Endothelial cell of umbilical vein (primary cell): ENCODE measurements at regions not wholly inside any gene's neighbourhood (a gene's known extent, or its start where the extent isn't known, plus 50 kb on each side); places are given as distances from the start of the nearest gene placed in this dataset.

Experiments used
- CTCF ChIP-seq, 2 donors: IDR thresholded peaks; 1 replicate in 1 of 2; 2 replicates in 1 of 2; pipeline ENCODE4 v1.5.1; 2011; ENCODE audit warnings: low read length in 2 of 2, mild to moderate bottlenecking in 2 of 2, moderate library complexity in 2 of 2, control low read depth in 1 of 2, inconsistent platforms in 1 of 2, low read depth in 1 of 2; ENCODE audit not compliant: insufficient read depth in 1 of 2; ENCODE audit errors: extremely low read depth in 1 of 2
- EZH2 ChIP-seq: IDR thresholded peaks from 2 replicates; pipeline ENCODE4 v1.6.1; 2012; ENCODE audit warnings: borderline replicate concordance, low read depth, mild to moderate bottlenecking, moderate library complexity, low read length, inconsistent platforms; ENCODE audit not compliant: severe bottlenecking
- FOS ChIP-seq: IDR thresholded peaks from 2 replicates; pipeline ENCODE4 v1.6.1; 2011; ENCODE audit warnings: mild to moderate bottlenecking, low read length, moderate library complexity, borderline replicate concordance; ENCODE audit not compliant: insufficient read depth
- MAX ChIP-seq: IDR thresholded peaks from 2 replicates; pipeline ENCODE4 v1.6.1; 2011; ENCODE audit not compliant: insufficient read depth, insufficient read length
- POLR2A ChIP-seq: IDR thresholded peaks from 2 replicates; pipeline ENCODE4 v1.6.1; 2012; ENCODE audit warnings: low read depth, mild to moderate bottlenecking, control low read depth, low read length
- POLR2AphosphoS5 ChIP-seq: IDR thresholded peaks from 2 replicates; pipeline ENCODE4 v1.6.1; 2012; ENCODE audit warnings: low read depth, mild to moderate bottlenecking, control low read depth, low read length, moderate library complexity; ENCODE audit not compliant: insufficient read depth

GRCh38 chr5:54912021-54912420 lies 73.4 kb downstream of the ESM1 start:
- TF ChIP-seq EZH2 = no peak
- no peak for TF ChIP-seq CTCF (IDR thresholded peaks at IDR 0.05; ENCODE audit: extremely low read depth in 1 of 2, insufficient read depth in 1 of 2, low read depth in 1 of 2, low read length in 2 of 2)
- no peak for TF ChIP-seq POLR2AphosphoS5
- TF ChIP-seq FOS = no peak
- TF ChIP-seq POLR2A = no peak
- TF ChIP-seq MAX = no peak
